NCI-H226 (cell line): ENCODE measurements at regions not wholly inside any gene's neighbourhood (a gene's known extent, or its start where the extent isn't known, plus 50 kb on each side); places are given as distances from the start of the nearest gene placed in this dataset.

Experiments
- DNase-seq: peaks from one replicate; pipeline ENCODE4 v3.0.0-alpha.2; 2015

DNA sequence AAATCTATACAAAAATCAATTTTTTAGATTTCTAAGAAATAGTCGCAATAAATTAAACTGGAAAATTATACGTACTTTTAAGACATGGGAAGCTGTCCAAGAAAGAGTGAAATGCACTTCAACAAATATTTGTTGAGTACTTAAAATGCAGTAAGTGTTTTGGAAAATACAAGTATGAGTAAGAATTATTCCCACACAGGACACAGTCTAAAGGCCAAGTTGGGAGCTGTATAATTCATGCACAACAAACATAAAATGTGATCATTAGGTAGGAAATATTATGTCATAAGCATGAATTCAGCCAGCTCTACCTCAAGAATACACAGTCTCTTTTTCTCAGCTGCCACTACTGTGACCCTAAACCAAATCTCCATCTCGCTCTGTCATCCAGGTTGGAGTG is 267.6 kb downstream of the CNTN3 start:
- no peak for DNase-seq

DNA sequence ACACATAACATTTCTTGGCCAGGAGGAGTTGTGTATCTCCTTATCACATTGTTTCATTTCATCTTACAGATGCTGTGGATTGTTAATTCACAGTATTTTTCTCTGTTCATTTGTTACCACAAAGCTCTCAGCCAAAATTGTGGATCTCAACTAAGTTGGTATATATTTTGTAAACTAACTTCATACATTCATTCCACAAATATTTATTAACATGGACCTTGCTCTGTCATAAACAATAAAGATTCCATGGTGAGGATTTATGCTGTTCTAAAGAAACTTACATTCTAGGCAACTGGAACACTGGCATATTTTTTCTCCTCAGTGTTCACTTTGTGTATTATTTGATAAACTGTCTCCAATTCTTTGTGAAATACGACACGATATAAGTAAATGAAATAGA is 268.8 kb downstream of the CNTN3 start:
- DNase-seq: no peak

DNA sequence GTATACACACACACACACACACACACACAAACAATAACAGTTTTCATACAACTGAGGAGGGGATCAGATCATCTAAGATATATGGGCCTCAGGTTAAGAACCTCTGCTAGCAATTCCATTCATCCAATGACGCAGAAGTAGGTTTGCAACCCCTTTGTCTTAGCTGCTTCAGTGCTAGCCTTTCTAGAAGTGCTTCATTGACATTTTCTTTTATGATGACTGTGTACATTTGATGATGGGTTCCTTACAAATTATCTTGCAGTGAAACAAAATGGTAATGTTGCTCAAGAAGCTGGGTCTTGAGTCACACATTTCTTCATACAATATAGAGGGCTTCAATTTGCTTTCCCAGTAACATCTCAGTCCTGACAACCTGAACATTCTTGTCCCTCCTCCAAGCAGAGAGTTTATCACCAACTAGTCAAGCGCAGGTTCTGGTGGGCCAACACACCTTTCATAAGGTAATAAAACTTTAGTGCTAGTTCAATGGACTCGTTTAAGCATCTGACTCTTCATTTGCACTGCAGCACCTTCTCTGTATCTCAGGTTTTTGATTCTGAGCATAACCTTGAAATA is 269.5 kb downstream of the CNTN3 start:
- DNase-seq: no peak

DNA sequence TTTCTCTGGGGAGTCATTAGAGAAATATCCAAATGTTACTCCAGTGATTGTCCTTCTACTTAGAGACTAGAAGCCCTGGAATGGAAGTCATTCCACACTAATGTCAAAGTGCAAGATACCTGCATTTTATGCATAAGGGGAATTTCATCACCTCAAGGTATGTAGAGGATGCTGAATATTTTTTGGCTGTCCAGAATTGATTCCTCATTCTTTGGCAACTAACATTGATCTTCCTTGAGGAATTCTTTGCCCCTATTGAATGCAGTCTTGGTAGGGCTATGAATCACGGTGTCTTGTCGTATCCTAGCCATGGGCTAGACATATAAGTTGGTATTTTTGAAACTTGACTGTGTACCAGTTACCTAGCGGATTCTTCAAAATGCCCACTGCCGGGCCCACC is 271.1 kb downstream of the CNTN3 start:
- no peak for DNase-seq

DNA sequence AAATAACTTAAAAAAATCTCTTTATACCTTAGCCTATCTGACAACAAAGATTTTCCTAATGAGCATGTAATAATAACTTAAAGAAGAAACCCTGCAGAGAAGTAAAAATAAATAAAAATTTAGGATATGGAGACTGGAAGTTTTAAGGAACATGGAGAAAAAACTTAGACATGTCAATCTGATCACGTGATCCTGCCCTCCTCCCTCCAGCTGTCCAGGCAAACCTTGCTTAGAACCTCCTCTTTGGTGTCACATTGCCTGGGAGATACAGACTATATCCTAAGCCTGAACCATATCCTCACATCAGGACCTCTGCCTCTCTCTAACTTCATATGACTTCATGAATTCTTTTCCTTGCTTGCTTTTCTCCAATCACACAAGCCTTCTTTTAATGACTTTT is 275.5 kb downstream of the CNTN3 start:
- DNase-seq: no peak

DNA sequence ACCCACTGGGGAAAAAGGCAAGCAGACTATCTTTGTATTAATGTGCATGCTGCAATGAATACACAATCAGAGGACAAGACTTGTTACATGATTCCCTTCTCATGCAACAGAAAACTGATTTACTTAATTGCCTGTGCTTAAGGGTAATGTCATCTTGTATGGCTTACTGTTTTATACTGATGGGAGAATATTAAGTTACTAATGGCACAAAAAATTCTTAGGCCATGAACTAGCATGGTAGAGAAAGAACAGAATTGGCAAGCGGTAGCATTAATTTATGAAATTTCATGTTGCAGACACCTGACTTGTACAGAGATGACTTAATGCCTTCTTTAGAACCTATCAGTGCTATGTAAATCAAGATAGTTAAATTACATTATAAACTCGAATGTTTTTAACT is 282.3 kb downstream of the CNTN3 start:
- no peak for DNase-seq

DNA sequence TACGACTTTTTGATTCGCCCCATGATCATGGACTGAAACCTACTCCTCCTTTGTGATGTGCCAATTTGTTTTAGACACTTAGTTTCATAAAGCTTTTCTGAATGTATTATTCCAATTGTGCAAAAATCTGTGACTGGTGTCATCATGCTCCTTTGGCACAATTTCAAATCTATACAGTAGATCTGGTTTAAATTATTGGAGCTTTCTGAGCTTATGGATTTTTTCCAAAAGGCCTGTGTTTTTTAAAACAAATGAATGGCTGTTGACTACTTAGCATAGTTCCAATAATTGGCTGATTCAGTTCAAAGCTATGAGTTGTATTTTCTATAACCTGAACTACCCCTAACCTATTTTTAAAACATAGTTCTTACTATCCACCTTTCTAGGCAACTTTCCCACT is 282.7 kb downstream of the CNTN3 start:
- DNase-seq: no peak

DNA sequence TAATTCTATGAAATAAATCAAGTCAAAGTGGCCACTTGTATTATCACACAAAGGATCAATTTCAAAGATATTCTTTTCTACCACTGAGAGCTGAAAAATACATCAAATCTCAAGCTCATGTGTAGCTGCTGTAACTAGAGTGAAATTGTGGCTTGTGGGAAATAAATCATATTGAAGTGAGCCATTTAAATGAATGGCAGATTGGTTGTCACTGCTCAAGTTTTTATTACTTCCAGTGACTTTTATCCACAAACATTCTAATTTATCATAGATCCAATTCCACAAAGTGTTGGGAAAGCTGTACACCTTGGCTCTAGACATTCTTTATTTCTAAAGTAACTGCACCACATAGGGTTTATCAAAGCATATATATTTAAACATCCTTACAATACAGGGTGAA is 285.4 kb downstream of the CNTN3 start:
- no peak for DNase-seq

DNA sequence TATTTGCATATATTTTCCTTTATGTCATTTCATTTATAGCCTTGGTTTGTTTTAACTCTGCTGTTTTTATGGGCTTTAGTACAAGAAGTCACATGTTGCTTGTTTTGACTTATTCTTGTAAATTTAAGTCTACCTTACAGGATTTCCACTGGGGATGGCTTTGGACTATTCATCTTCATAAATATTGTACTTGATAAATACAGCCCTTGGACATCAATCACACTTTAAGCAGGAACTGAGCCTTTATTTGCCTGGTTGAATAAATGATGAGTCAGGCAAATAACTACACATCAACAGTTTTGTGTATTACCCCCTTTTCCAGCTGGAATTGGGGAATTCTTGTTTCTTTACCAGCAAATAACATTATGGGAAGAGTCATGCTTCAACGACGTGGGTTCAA is 286.0 kb downstream of the CNTN3 start:
- no peak for DNase-seq

DNA sequence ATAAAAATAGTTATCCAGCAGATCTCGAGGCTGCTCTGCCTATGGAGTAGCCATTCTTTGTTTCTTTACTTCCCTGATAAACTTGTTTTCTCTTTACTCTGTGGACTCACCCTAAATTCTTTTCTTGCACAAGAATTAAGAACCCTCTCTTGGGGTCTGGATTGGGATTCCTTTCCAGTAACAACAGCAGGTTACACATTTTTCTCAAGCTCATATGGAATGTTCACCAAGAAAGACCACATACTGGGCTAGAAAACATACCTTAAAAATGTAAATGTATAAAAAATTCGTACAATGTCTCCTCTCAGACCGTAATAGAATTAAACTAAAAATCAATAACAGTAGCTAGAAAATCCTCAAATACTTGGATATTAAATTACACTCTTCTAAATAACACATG is 299.2 kb downstream of the CNTN3 start:
- no peak for DNase-seq

DNA sequence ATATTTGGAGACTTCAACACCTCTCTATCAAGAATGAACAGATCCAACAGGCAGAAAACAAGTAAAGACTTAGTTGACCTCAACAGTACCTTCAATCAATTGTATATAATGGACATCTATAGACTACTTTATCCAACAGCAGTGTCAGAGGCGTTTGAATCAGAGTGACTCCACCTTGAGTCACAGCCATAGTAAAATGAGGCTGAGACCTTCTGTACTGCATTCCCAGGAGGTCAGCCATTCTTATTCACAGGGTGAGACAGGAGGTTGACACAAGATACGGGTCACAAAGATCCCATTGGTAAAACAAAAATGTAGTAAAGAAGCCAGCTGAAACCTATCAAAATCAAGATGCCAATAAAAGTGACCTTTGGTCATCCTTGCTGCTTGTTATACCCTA is 299.8 kb downstream of the CNTN3 start:
- DNase-seq: no peak

DNA sequence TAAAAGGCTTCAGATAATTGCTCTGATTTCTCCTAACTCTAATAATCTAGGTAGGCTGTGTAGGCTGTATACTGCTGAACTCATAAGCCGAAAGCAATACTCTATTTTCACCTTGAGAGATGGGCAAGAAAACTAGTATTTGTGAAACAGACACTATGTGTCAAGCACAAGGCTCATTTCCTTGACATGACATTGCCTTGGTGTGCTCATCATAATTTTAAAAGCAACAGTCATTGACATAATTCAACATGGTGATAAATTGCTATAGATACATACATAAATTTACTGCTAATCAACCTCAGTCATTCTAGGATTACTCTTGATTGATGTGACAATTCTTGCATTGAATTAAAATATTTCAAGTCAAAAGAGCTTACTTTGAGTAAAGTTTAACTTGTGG is 304.7 kb downstream of the CNTN3 start:
- no peak for DNase-seq

DNA sequence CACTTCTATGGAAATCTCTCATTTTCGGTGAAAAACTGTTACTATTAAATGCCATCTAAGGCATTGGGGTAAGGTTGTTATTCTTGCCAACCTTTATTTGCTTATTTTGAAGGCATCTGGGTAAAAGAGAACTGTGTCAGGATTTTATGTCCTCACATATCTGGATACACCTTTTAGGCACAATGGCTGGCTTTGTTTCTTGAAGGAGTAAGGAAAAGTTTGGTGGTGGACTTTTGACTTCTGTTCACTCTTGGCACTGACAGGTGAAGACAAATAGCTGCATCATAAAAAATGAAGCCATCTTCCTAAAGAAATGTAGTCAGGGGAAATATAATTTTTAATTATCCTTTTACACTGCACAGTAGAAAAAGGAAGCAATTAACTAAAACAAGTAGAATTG is 310.0 kb downstream of the CNTN3 start:
- no peak for DNase-seq

DNA sequence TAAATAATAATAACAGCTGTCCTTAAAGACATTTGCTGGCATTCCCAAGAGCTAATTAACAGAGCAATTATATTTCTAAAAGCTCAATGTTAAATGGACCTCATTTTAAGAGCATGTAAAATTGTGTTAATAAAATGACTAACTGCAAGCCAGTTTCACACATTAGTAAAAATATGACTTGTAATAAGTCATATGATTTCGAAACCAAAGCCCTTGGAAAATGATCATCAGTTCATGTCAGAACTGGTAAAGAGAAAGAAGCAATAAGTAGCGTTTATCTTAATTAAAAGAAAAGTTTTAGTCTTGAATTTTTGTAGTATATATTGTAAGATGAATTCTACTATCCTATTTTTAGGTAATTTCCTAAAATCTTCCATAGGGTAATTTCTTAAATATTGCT is 310.7 kb downstream of the CNTN3 start:
- no peak for DNase-seq

DNA sequence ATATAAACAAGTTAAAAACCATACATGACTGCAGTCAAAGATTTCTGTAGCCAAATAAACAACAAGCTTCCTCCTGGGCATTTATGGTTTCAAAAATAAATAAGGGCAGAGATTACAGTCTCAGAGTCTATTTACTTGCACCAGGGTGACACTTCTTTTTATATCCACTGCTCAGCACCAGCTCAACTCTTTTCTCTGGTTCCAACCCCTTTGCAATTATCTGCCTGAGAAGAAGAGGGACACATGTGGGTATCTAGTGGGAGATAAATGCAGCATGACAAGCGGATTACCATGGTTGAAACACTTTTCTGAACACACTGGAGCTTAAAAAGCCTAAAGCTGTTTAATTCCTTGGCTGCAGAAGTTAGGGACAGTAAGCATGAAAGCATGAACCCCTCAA is 311.5 kb downstream of the CNTN3 start:
- DNase-seq: no peak

DNA sequence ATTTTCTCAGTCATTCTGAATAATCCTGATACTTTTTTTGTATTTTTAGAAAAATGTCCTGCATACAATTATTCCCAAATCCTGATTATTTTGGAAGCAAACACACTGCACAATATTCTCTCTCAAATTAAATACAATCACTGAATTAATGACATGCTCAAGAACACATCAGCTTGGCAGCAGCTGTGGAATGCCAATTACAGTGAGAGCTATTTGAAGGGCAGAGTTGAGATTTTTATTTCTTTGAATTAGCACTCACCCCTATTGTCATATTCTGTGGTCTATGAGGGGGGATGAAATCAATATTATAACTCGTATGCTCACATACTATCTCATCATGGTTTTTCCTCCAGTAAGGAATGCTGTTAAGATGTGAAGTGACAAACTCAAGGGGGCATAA is 312.2 kb downstream of the CNTN3 start:
- no peak for DNase-seq

DNA sequence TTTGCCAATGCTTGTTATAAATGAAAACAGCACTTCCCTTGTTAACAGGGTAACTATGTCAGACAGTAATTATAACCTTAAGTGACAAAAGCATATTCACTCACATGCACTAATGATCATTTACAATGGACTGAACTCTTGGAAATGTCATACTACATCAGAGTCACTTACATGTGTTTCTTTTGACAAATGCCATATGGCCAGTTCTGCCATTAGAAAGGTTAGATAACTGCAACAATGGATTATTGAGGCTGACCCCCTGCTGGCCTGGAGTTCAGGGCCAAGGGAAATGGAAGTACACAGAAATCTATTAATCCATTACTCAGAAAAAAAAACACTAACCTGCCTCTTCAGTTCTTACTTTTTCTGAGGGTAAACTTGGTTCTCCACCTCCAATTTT is 313.4 kb downstream of the CNTN3 start:
- no peak for DNase-seq

DNA sequence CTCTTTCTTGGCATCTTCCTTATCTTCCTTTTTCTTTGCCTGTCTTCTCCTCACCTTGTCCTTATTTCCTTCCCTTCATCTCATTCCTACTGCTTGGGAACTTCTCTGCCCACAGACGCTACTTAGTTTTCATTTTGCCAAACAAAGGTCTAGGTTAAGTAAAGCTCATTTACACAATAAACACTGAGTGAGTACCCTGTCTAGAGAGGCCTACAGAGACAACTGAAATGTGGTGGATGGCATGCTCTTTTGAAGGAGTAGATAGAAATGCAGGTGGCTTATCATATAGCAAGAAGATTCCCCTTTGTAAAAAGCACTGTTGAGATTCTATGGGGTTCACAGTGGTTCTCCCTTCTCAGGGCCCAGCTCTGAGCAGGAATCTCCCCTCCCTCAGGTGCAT is 319.0 kb downstream of the CNTN3 start:
- DNase-seq: no peak

DNA sequence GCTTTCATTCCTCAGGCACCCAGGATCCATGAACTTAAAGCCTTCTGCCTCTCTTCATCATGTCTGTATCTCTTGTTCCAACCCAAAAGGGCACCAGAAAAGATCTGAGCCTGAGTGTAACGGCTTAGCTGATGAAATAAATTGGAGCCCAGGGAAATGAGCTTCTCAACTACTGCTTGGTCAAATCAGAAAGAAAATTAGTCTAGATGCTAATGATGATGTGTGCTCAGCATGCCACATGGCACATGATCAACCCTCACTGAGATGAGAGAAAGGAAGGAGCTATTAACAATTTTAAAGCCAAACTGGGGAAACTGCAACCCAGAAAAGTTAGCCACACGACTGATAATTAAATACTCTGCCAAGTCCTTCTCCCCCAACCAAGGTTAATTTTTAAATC is 325.7 kb downstream of the CNTN3 start:
- no peak for DNase-seq

DNA sequence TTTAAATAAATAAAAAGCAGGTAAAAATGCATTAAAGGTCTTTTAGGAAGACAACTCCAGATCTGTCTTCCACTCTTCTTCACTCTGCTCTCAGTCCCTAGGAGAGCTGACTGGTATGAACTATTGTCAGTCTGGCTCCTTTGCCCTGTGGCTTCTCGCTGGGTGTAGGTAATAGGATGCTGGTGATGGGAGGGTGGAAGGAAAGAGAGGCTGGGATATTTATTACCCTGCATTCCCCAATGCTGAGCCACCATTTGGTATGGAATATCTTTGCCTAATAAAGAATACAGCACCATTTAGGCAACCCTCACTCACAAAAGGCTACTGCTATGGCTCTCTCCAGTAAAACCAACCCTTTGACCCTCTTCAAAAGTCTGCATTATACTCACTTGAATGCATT is 326.9 kb downstream of the CNTN3 start:
- no peak for DNase-seq

DNA sequence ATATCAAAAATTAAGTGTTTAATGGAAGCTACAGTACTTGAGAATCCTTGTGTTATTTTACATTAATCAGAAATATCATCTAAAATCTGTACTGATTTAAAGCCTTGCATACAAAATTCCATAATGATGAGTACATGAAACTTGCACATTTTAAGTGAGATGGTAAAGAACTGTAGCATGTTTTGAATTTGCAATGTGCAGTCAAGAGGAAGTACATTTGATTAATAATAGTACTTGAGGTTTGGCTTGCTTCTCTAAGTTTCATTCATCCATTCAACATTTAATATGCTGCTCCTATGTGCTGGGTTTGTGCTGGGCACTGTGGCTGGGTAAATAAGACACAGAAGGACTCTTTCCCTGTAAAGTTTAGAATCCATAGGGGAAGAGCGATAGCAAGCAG is 332.3 kb downstream of the CNTN3 start:
- DNase-seq: no peak

DNA sequence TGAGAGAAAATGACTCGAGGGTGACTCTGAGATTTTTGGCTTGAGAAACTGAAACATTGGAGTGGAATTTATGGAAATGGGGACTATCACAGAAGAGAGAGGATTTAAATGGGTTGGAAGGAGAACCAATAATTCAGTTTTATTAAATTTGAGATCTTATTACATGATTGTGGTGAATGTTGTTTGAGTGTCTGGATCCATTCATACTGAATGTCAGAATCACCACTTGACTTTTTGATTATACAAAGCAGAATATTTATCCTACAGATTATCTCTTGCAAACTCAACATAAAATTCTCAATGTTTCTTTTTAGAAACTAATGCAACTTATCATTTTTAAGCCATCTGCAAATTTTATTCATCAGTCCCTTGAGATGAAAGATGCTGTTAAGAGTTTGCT is 332.8 kb downstream of the CNTN3 start:
- no peak for DNase-seq

DNA sequence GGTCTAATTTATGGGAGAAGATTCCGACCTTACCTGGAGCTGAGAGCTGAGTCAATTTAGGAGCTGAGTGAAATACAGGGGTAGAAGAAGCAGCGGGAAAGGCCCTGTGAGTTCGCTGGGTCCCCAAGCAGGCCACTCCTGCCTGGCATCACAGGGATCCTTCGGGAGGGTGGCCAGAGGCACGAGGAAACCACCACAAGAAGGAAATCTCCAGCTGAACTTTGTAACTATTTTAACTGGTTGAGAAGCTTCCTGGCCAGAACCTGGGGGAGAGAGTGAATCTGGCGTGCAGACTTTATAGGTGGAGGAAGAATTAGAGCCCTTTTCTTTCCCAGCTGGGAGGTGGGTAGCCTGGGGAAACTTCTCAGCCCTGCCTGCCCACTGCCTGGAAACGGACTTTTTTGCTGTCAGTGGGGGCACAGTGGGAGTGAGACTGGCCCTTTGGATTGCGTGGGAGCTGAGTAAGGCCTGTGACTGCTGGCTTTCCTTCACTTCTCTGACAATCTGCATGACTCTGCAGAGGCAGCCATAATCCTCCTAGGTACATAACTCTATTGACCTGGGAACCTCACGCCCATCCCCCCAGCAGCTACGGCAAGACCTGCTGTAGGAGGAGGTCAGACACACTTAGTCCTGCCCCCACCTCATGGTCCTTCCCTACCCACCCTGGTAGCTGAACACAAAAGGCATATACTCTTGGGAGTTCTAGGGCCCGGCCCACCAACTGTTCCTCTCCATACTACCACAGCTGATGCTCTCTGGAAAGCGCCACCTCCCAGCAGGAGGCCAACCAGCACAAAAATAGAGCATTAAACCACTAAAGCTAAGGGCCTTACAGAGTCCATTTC is 340.7 kb downstream of the CNTN3 start:
- DNase-seq: no peak

DNA sequence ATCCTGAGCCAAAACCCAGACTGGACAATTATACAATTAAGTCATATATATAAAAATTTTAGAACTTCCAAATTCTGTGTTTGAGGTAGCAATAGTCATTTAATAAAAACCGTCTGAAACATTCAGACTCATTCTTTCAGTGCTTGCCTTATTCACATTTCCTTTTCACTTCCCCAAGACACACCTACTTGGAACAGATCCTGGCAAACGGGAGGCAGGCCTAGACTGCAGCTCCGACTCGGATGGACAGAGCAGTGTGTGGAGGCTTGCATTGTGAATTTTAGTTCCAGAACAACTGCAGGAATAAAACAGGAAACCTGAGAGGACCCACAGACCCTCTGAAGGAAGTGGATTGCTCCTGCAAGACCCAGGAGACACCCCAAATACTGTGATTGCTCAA is 341.4 kb downstream of the CNTN3 start:
- no peak for DNase-seq

DNA sequence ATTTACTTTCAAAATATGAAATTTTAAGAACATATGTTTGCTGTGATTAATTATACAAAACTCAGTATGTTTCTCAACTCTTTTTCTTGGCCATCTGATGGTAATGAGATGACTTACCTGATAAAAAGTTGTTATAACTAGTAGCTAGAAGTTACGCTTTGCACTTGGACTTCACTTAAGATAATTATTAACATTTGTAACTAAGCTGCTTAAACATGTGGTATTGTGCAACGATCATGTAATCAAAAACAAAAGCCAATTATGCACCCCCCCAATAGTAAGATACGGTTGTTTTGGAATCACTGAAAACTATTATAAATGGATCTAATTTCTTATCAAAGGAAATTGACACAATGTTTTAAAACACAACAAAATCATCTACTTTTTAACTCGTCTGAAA is 342.9 kb downstream of the CNTN3 start:
- DNase-seq: no peak
